Tibial nerve (tissue), 3 donors: ENCODE measurements at regions not wholly inside any gene's neighbourhood (a gene's known extent, or its start where the extent isn't known, plus 50 kb on each side); places are given as distances from the start of the nearest gene placed in this dataset.

Experiments
- CTCF ChIP-seq, 5 experiments: fragments of 200-600 bp in 3 of 5; fragments of 450-650 bp in 2 of 5; sonication (generic) in 3 of 5; IDR thresholded peaks; one replicate each; pipeline ENCODE4 v1.5.1; 2016 to 2019; ENCODE audit warnings: antibody characterized with exemption in 5 of 5, mild to moderate bottlenecking in 3 of 5, moderate library complexity in 2 of 5
- POLR2A ChIP-seq, 2 donors: fragments of 450-650 bp; IDR thresholded peaks; one replicate each; pipeline ENCODE4 v1.6.1; 2017; ENCODE audit warnings: antibody characterized with exemption in 2 of 2, mild to moderate bottlenecking in 2 of 2, moderate library complexity in 2 of 2

GRCh38 chr18:30860741-30861140 is 181.8 kb downstream of the DSC3 start:
- TF ChIP-seq CTCF (IDR thresholded peaks at IDR 0.05) (no peak), POLR2A (IDR thresholded peaks at IDR 0.05) (no peak)
